ENCODE measurements at regions not wholly inside any gene's neighbourhood (a gene's known extent, or its start where the extent isn't known, plus 50 kb on each side); places are given as distances from the start of the nearest gene placed in this dataset.

DNA sequence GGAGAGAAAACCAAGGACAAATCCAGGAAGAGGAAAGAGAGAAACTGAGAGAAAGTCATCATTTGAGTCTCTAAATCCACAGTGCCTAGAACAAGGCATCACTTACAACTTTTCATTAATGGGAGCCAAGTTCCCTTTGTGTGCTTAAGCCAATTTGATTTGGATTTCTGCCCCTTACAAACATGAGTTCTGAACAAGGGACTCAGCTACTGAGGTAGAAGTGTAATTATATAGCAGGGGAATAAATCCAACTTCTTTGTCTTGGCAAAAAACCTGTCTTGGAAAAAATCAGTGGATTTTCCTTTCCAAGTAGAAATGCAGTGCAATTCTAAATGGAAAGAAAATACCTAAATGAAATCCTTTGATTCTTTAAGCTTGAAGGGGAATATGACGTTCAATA lies 307.2 kb upstream of the CNTN3 start:
- H3K27ac ChIP-seq = no peak overlapping the region
- TF ChIP-seq, protein P1, sequence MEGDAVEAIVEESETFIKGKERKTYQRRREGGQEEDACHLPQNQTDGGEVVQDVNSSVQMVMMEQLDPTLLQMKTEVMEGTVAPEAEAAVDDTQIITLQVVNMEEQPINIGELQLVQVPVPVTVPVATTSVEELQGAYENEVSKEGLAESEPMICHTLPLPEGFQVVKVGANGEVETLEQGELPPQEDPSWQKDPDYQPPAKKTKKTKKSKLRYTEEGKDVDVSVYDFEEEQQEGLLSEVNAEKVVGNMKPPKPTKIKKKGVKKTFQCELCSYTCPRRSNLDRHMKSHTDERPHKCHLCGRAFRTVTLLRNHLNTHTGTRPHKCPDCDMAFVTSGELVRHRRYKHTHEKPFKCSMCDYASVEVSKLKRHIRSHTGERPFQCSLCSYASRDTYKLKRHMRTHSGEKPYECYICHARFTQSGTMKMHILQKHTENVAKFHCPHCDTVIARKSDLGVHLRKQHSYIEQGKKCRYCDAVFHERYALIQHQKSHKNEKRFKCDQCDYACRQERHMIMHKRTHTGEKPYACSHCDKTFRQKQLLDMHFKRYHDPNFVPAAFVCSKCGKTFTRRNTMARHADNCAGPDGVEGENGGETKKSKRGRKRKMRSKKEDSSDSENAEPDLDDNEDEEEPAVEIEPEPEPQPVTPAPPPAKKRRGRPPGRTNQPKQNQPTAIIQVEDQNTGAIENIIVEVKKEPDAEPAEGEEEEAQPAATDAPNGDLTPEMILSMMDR (conservative IDR thresholded peaks at IDR 0.05) = no peak

DNA sequence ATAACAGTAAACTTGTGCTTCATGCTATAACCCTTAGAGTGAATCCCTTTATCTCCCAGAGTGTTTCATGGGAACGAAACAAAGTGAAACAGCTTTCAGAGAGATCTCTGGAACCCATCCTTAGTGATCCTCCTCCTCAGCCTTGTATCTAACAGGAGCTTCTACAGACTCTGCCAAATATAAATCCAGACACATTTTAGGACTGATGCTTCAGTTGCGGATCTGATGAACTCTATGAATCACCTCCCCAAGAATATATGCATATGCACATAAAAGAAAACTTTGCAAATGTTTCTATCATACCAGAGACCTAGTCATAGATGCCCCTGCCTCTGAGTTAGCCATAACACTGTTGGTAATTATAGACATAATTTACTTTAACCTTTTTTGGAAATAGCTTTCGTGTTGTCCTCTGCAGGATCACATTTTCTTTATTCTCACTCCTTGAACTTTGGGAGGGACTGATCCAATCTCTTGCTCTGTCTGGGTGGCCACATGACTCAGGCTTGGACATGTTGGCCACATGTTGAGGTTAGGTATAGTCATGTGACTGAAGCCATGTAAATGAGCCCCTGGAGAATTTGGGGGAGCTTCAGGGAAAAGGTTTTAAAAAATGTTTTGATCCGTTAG lies 306.4 kb upstream of the CNTN3 start:
- H3K27ac ChIP-seq = no peak overlapping the region
- TF ChIP-seq, protein P1 (conservative IDR thresholded peaks at IDR 0.05) = no peak

DNA sequence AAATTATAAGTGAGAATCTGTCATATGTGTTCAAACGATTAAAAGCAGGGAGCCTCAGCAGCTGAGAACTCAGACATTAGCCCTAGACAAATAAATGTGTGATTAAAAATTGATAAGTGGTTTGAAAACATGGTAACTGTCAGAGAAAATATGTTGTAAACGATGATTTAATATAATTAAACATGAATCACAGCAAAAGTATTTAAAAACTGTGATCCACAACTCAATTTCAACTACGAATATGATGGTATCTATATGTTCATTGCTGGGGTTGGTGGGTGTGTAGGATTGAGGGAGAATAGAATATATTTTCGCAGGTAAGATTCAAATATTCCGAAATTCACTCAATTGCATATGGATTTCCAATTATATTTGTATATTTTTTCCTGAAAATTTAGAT lies 302.2 kb upstream of the CNTN3 start:
- no peak overlapping the region for H3K27ac ChIP-seq
- TF ChIP-seq, protein P1 (conservative IDR thresholded peaks at IDR 0.05) = no peak

GRCh38 chr3:74906181-74906580 lies 291.7 kb upstream of the CNTN3 start:
- TF ChIP-seq, protein P1 (conservative IDR thresholded peaks at IDR 0.05) = no peak

GRCh38 chr3:74905478-74905877 lies 291.0 kb upstream of the CNTN3 start:
- TF ChIP-seq, protein P1 (conservative IDR thresholded peaks at IDR 0.05) = no peak
- no peak overlapping the region for H3K27ac ChIP-seq

More at GRCh38 chr3:74906181-74906580, 291.7 kb upstream of the CNTN3 start:
- H3K27ac ChIP-seq = no peak overlapping the region

DNA sequence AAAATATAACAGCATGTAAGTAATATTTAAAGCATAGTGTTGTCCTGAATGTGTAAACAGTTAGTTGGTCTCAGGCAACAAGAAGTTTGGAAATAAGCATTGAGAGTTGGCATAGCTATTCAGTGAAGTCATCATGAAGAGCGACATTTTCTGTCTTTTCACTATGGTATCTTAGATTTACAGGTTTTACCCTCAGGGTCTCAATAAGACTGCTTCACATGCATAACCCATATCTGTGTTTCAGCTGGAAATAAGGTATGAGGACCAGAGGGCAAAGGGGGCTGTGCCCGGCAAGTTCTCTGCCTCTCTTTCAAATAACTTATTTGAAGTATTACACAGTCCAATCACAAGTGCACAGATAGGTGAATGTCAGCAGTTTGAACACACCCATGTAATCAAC lies 290.2 kb upstream of the CNTN3 start:
- no peak overlapping the region for H3K27ac ChIP-seq
- TF ChIP-seq, protein P1 (conservative IDR thresholded peaks at IDR 0.05) = no peak

DNA sequence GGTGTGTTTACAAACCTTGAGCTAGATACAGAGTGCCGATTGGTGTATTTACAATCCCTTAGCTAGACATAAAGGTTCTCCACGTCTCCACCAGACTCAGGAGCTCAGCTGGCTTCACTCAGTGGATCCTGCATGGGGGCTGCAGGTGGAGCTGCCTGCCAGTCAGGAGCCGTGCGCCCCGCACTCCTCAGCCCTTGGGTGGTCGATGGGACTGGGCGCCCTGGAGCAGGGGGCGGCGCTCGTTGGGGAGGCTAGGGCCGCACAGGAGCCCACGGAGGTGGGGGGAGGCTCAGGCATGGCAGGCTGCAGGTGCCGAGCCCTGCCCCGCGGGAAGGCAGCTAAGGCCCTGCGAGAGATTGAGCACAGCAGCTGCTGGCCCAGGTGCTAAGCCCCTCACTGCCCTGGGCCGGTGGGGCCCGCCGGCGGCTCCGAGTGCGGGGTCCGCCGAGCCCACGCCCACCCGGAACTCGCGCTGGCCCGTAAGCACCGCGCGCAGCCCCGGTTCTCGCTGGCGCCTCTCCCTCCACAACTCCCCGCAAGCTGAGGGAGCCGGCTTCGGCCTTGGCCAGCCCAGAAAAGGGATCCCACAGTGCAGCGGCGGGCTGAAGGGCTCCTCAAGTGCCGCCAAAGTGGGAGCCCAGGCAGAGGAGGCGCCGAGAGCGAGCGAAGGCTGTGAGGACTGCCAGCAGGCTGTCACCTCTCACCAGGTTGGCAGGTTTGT lies 285.5 kb upstream of the CNTN3 start:
- peak overlapping the region; percentile 51; the same call in 1 of the 2 replicates for H3K27ac ChIP-seq

DNA sequence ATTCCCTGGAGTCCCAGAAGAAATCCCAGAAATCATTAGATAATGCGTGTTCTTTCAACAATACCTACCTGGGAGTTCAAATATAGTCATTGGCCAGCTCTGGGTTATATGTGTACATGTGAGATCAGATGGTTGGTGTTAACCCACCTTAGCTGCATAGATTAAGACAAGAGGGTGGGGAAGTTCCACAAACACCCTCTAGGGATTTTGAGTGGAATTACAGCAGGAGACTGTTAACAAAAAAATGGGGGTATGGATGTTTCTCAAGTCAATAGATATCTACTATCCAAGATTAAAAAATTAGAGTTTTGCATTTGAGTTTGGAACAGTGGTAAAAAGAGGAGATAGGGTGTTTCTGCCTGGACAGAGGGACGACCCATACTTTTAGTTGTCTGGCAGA lies 282.5 kb upstream of the CNTN3 start:
- TF ChIP-seq, protein P1 (conservative IDR thresholded peaks at IDR 0.05) = peak; percentile 65; the same call in 1 of the 2 replicates
- no peak overlapping the region for H3K27ac ChIP-seq
